H4 (cell line): ENCODE measurements at regions not wholly inside any gene's neighbourhood (a gene's known extent, or its start where the extent isn't known, plus 50 kb on each side); places are given as distances from the start of the nearest gene placed in this dataset.

ENCODE experiments used
- DNase-seq: peaks from one replicate; pipeline ENCODE4 v3.0.0-alpha.2; 2015; ENCODE audit warnings: low spot score

GRCh38 chr10:21264271-21264670 lies 261.2 kb downstream of the SKIDA1 start:
- no peak for DNase-seq

GRCh38 chr10:21263839-21264238 lies 261.6 kb downstream of the SKIDA1 start:
- no peak for DNase-seq

GRCh38 chr10:21263263-21263803 lies 262.1 kb downstream of the SKIDA1 start:
- no peak for DNase-seq

GRCh38 chr10:21261842-21262294 lies 263.6 kb downstream of the SKIDA1 start:
- no peak for DNase-seq

- no peak for DNase-seq
These were observed 264.9 kb downstream of the SKIDA1 start for GRCh38 chr10:21260506-21261149.

- DNase-seq: no peak
These were observed 265.4 kb downstream of the SKIDA1 start for GRCh38 chr10:21260066-21260465.

GRCh38 chr10:21257919-21258318 lies 267.6 kb downstream of the SKIDA1 start:
- no peak for DNase-seq

GRCh38 chr10:21257191-21257590 lies 268.3 kb downstream of the SKIDA1 start:
- no peak for DNase-seq

GRCh38 chr10:21249435-21249834 lies 276.0 kb downstream of the SKIDA1 start:
- DNase-seq: no peak

GRCh38 chr10:21247592-21247991 lies 277.9 kb downstream of the SKIDA1 start:
- no peak for DNase-seq

- DNase-seq: no peak
These were observed 279.3 kb downstream of the SKIDA1 start for GRCh38 chr10:21246178-21246577.

GRCh38 chr10:21243748-21244257 lies 281.7 kb downstream of the SKIDA1 start:
- no peak for DNase-seq

GRCh38 chr10:21242915-21243314 lies 282.6 kb downstream of the SKIDA1 start:
- DNase-seq: no peak

GRCh38 chr10:21238717-21239116 lies 286.8 kb downstream of the SKIDA1 start:
- DNase-seq: no peak

GRCh38 chr10:21238044-21238443 lies 287.4 kb downstream of the SKIDA1 start:
- DNase-seq: no peak

GRCh38 chr10:21234761-21235160 lies 290.7 kb downstream of the SKIDA1 start:
- DNase-seq: no peak

GRCh38 chr10:21230219-21230618 lies 295.3 kb downstream of the SKIDA1 start:
- no peak for DNase-seq

- no peak for DNase-seq
These were observed 307.6 kb downstream of the SKIDA1 start for GRCh38 chr10:21217748-21218367.

- no peak for DNase-seq
These were observed 308.4 kb downstream of the SKIDA1 start for GRCh38 chr10:21217107-21217506.

GRCh38 chr10:21214329-21214728 lies 311.2 kb downstream of the SKIDA1 start:
- no peak for DNase-seq

GRCh38 chr10:21213381-21213780 lies 312.1 kb downstream of the SKIDA1 start:
- no peak for DNase-seq

GRCh38 chr10:21212912-21213311 lies 312.6 kb downstream of the SKIDA1 start:
- no peak for DNase-seq

- DNase-seq: no peak
These were observed 313.1 kb downstream of the SKIDA1 start for GRCh38 chr10:21212348-21212747.
